BE2C (cell line): ENCODE measurements at regions not wholly inside any gene's neighbourhood (a gene's known extent, or its start where the extent isn't known, plus 50 kb on each side); places are given as distances from the start of the nearest gene placed in this dataset.

Experiments
- DNase-seq: peaks from one replicate; pipeline ENCODE4 v3.0.0-alpha.2; 2020
- H3K27me3 ChIP-seq: fragments of 250-450 bp; sonication (Bioruptor Pico); 2 replicates; pipeline ENCODE4 v1.5.1; 2020; ENCODE audit warnings: mild to moderate bottlenecking
- H3K36me3 ChIP-seq: fragments of 250-450 bp; sonication (Bioruptor Pico); 2 replicates; pipeline ENCODE4 v1.5.1; 2020; ENCODE audit warnings: mild to moderate bottlenecking
- H3K4me1 ChIP-seq: fragments of 250-450 bp; sonication (Bioruptor Pico); 2 replicates; pipeline ENCODE4 v1.5.1; 2020
- H3K4me3 ChIP-seq: 2 replicates; pipeline ENCODE4 v1.5.1; 2011; ENCODE audit warnings: low read depth, low read length
- H3K9me3 ChIP-seq: fragments of 250-450 bp; sonication (Bioruptor Pico); 2 replicates; pipeline ENCODE4 v1.5.1; 2020
- CTCF ChIP-seq: IDR thresholded peaks from 2 replicates; pipeline ENCODE4 v1.5.1; 2012; ENCODE audit warnings: mild to moderate bottlenecking, low read depth, low read length

- DNase-seq: no peak
- Histone ChIP-seq H3K36me3 (no peaks in the 10 kb centered on the region), H3K4me1 (no peaks in the 10 kb centered on the region), H3K4me3 (no peak overlapping the region), H3K27me3 (no peaks in the 10 kb centered on the region), H3K9me3 (no peaks in the 10 kb centered on the region; the same call in 1 of the 2 replicates)
- TF ChIP-seq CTCF: no peak
Measured at GRCh38 chr22:49021131-49021925, 806.3 kb downstream of the BRD1 start.

DNA sequence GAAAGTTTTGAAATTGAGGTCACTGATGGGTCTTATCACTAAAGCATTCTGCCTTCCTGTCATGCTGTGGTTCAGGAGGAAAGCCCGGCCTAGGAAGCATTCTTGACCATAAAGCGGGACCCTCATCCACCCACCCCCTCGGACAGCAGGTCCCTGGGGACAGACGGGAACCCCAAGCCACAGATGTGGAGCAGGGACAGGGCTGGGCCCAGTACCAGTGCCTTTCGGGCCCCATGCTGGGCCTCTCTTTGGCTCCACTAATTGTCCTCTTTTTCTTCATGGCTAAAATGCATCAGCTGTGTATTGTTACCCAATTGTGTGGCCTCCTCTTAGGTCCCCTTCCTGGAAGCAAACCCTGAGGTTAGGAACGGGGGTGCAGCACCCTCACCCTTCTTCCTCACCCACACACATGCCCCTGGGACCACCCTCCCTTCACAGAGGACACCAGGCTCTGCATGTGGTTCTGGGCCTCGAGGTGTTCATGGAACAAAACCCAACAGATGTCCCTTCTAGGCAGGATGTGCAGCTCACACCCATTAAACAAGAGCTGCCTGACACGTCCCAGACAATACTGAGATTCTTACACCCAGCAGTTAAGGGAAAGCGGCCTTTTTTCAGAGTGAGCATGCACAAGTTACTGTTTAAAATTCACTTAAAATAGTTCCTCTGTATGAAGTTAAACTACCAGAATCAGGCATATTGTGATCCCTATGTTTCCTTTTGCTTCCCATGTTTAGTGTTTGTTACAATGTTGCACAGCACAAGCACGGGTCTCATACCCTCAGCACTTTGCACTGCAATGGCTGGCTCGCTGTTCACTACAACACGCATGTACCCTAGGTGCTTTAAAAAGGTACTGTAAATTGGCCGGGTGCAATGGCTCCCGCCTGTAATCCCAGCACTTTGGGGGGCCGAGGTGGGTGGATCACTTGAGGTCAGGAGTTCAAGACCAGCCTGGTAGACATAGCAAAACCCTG lies 807.6 kb downstream of the BRD1 start:
- no peaks in the 10 kb centered on the region; the same call in 1 of the 2 replicates for H3K9me3 ChIP-seq
- H3K4me3 ChIP-seq: no peak overlapping the region
- DNase-seq: no peak
- H3K36me3 ChIP-seq: no peaks in the 10 kb centered on the region
- H3K27me3 ChIP-seq: no peaks in the 10 kb centered on the region
- TF ChIP-seq CTCF: no peak
- no peaks in the 10 kb centered on the region for H3K4me1 ChIP-seq

GRCh38 chr22:49018601-49019000 lies 809.1 kb downstream of the BRD1 start:
- Histone ChIP-seq H3K4me1 (no peaks in the 10 kb centered on the region), H3K9me3 (no peaks in the 10 kb centered on the region; the same call in 1 of the 2 replicates), H3K4me3 (no peak overlapping the region), H3K36me3 (no peaks in the 10 kb centered on the region), H3K27me3 (no peaks in the 10 kb centered on the region)
- no peak for TF ChIP-seq CTCF
- no peak for DNase-seq

GRCh38 chr22:49017482-49018329 lies 810.0 kb downstream of the BRD1 start:
- DNase-seq: no peak
- H3K4me3 ChIP-seq: no peak overlapping the region
- no peaks in the 10 kb centered on the region for H3K36me3 ChIP-seq
- H3K27me3 ChIP-seq: no peaks in the 10 kb centered on the region
- H3K4me1 ChIP-seq: no peaks in the 10 kb centered on the region
- no peaks in the 10 kb centered on the region; the same call in 1 of the 2 replicates for H3K9me3 ChIP-seq
- no peak for TF ChIP-seq CTCF

DNA sequence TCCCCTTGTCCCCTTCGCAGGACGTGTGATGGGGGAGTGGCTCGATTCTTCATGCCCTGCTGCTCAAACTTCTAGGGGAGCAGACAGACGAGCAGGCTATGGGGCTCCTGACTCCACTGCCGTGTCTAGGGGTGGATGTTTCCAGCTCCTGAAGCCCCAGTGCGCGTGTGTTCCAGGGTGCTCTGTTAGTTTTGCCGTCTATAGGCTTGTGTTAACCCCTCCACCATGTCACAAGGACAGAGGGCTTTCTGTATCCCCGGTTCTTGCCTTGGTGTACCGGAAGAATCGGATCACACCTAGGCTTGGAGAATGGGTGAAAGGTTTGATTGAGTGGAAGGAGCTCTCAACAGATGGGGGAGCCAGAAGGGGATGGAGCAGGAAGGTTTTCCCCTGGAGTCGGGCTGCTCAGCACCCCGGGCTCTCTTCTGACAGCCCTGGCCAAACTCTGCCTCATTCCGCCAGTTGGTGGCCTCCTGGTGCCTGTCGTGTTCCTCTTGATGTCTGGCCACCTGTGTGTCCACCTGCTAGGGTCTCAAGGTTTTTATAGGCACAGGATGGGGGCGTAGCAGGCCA lies 810.7 kb downstream of the BRD1 start:
- DNase-seq: no peak
- H3K27me3 ChIP-seq: no peaks in the 10 kb centered on the region
- no peaks in the 10 kb centered on the region for H3K36me3 ChIP-seq
- H3K4me1 ChIP-seq: no peaks in the 10 kb centered on the region
- no peak overlapping the region for H3K4me3 ChIP-seq
- no peaks in the 10 kb centered on the region; the same call in 1 of the 2 replicates for H3K9me3 ChIP-seq
- no peak for TF ChIP-seq CTCF
